ENCODE measurements at regions not wholly inside any gene's neighbourhood (a gene's known extent, or its start where the extent isn't known, plus 50 kb on each side); places are given as distances from the start of the nearest gene placed in this dataset.
"Not testable (repeated sequence)": the region's sequence is repeated elsewhere in the genome, so short reads cannot be mapped to it uniquely, and the experiment has no call there.

DNA sequence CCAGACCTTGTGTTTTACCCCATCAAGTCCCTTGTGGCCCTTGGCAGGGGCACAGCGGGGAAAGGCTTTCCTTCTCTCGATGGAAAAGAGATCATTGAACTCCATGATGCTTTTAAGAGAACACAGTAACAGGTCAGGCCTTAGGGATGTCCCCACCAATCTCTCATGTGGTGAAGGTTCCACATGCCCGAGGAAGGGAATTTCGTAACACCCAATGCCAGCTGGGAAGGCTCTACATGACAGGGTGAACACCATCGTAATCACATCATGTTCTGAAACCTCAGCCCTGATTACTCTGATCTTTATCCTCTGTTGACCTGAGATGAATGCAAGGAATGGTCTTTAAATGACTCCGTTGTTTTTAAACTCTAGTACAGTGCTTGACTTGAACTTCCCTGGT lies 105.5 kb upstream of the SPAG17 start:
- DNase-seq: no peak

GRCh38 chr1:118290046-118290445 lies 105.0 kb upstream of the SPAG17 start:
- peak; percentile 33 for DNase-seq

GRCh38 chr1:118280656-118281055 lies 95.6 kb upstream of the SPAG17 start:
- DNase-seq: not testable (repeated sequence)

DNA sequence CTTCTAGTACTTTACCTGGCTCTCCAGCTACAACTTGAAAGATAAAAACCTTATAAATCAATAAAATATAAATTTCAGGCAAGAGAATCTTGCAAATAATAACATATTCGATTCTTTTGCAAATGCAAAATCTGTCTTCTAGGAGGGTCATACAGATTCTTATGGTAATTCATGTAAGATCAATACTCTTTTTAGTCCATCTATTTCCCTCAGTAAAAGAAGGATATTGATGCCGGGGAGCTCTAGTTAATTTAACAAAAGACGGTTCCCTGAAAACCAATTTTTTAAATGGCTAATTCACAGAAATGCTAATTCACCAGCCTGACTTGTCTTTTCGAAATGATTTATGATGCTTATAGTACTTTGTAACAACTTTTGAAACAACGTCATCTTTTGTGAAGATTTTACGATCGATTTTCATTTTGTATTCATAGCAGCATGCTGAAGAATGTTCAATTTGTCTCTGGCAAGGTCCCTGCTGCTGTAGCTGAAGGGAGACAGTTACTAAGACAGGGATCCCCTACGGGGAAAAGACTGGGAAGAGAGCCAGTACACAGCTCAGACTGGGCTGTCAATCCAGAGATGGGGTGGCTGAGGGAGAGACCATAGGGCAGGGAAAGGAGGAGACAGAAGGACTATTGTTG lies 90.6 kb upstream of the SPAG17 start:
- DNase-seq: no peak

GRCh38 chr1:118272884-118273283 lies 87.9 kb upstream of the SPAG17 start:
- DNase-seq: no peak

DNA sequence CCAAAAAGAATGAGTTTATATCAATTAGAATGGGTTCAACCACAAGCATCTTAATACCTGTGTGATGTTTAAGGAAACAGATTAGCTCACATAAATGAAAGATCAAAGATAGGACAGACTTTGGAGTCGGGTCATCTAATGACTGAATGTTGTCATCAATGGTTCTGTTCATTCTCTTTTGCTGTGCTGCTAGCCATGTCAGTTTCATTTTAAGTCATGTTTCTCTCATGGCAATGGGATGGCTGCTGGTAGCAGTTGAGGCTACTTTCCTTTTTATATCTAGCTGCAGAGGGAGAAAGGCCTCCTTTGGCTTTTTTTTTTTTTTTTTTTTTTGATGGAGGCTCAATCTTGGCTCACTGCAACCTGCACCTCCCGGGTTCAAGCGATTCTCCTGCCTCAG lies 86.9 kb upstream of the SPAG17 start:
- no peak for DNase-seq

DNA sequence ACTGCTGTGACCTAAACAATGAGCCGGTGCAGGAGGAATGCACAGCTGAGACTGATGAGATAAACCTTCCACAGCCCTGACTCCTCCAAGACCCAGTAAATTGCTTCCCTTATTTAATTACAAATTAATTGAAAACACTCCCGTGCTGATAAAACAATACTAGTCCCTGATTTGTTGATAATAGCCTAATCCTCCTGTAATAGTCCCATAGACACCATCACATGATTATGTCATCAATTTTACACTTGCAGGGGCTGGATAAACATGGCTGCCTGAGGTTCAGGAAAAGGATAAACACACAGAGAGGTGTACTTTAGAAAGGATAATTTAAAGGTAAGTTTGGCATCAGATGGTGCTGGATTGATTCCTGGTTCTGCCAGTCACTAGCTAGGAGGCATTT lies 84.6 kb upstream of the SPAG17 start:
- DNase-seq: no peak

- DNase-seq: no peak
These were observed 81.4 kb upstream of the SPAG17 start for GRCh38 chr1:118266436-118266835.

DNA sequence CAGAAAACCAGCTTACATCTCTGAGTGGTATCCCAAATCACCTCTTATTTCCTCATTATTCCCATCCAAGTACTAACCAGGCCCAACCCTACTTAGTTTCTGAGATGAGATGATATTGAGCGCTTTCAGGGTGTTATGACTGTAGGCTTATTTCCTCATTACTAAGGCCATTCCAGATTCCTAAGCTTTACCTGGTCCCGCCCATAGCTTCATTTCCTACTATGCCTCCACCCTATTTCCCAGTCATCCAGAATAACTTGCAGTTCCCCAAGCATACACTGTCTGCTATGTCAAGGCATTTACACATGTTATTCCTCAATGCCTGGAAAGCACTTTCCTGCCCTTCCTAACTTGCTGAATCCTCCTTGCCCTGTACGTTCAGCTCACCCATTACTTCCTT lies 79.3 kb upstream of the SPAG17 start:
- no peak for DNase-seq

GRCh38 chr1:118262865-118263264 lies 77.8 kb upstream of the SPAG17 start:
- DNase-seq: peak; percentile 51

GRCh38 chr1:118258975-118259374 lies 73.9 kb upstream of the SPAG17 start:
- DNase-seq: no peak

GRCh38 chr1:118257946-118258345 lies 72.9 kb upstream of the SPAG17 start:
- no peak for DNase-seq

DNA sequence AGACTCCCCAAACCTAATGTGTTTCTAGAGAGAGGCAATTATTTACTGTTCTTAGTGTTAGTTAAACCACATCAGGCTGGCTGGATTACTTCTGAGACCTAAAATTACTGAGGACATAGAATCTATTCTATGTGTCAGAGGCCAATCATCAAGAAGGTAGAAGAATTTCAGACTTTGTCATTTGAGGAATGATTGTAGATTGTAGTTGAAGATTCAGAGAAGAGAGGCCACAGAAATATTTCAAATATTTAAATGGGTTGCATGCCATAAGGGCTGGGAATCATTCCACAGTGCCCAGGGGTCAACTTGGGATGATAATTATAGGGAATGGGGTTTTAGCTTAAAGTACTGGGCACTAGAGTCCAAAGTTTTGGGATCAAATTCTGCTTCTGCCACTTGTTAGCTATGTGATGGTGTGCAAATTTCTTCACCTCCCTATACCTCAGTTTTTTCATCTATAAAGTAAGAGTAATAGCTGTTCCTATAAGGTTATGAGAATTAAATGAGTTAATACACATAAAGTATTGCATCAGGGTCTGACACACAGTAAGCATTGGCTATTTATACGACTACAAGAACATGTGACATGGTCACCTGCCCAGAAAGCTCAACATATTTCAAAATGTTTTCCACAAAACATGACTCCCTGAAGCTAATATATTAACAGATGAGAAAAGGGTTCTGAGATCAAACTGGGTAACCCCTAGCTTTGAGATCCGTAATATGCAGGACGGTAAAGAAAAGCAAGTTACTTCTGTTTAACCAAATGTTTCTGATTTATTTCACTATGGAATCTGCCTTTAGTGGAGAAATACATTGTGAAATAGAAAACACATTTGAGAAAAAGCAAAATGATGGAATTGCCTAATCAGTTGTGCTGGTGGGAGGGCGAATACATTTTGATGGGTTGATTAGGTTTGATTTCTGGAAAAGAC lies 69.7 kb upstream of the SPAG17 start:
- no peak for DNase-seq

DNA sequence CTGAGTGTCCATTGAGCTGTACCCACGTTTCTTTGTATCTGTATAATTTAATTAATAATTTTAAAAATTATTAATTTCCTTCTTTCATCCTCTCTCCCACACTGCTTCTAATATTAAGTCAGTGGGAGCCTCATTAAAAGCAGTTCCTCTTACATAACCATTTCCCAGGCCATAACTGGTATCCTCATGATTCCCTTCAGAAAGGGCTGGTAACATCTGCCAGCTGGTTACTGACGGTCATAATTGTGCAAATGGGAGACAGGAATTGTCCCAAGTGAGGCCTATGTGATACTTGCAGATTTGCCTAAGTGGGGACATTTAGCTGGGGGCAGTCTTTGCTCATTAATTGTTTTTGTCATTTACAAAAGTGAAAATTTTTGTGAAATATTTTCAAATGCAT lies 69.0 kb upstream of the SPAG17 start:
- no peak for DNase-seq

DNA sequence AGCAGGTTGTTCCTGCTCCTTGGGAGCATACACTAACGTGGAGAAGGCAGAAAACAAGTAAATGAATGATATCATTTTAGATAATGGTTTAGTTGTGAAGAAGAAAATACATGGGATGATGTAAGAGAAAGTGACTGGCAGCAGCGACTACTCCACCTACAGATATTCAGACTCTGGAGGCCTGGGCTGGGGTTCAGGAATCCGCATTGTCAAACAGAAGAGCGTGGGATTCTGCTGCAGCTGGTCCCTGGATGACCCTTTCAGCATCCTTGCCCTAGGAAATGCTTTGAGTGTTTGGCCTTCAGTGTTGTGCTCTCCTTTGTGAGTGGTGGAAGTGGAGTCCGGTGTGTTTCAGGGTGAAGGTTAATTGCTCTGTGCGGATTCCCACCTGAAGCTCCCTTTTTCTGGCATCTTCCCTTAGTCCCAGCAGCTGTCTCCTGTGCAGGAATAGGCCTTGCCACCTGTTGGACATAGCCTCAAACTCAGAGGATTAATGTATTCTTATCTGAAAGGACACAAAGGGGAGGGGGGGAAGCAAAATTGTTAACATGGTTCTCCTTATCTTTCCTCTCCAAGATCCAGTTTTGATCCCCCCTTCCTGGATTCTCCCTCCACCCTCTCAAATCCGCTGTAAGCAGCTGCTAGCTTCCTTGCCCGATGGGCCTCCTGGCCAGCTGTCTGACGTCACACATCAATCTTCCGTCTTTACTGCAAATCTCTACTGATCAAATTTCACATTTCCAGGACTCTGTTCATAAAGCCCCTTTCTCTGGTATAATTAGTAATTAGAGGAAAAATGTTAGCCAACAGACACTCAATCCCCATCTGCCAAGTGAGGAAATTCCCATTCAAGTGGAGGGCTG lies 68.3 kb upstream of the SPAG17 start:
- no peak for DNase-seq

DNA sequence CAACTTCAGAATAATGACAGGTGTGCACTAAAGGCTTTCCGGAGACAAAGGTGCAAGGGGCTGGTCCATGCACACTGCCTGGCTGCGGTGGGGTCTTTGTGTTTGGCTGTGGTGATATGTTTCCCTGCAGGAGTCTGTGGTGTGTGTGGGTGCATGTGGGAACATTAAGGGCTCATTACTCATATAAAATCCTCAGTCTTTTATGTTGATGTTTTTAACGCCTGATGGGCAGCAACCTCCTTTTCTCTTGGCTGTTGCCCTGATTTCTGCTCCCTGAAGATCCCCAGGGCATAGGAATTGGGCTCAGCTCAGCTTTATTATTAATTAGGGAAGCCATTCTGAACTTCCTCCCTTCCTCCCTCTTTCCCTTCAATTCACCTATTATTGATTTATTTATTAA lies 67.6 kb upstream of the SPAG17 start:
- no peak for DNase-seq

DNA sequence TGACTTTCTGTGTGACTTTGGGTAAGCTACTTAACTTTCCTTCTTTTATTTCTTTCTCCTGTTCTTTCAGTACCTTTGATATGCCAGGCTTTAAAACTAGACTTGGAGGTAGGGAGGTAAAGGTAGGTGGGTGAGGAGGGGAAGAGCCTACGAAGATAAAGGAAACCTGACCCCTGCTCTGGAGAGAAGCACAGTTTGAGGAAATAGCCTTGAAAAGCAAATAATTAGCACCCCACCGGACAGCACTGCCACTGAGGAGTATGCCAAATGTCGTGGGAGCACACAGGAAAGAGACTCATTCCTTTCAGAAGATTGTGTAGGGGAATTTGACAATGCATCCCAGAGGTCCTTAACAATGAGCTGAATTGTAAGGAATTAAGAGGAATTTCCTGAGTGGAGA lies 65.2 kb upstream of the SPAG17 start:
- DNase-seq: no peak

DNA sequence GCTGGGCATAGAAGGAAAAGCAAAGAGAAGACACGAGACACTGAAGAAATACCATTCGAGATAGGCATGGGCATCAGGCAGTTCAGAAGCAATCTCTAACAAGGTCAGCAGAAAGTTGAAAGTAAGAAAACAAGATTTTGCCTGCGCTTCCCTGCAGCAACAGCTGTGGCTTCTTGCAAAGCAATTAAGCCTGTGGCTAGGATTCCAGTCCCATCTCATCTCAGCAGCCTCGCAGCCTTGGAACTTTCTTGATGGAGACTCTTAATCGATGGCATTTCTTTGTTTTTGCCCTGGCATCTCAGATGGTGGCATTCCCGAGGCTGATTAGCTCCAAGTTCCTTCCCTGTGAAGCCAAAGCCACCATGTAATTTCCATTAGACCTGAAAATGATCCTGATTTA lies 64.6 kb upstream of the SPAG17 start:
- no peak for DNase-seq

GRCh38 chr1:118247593-118247992 lies 62.6 kb upstream of the SPAG17 start:
- no peak for DNase-seq

DNA sequence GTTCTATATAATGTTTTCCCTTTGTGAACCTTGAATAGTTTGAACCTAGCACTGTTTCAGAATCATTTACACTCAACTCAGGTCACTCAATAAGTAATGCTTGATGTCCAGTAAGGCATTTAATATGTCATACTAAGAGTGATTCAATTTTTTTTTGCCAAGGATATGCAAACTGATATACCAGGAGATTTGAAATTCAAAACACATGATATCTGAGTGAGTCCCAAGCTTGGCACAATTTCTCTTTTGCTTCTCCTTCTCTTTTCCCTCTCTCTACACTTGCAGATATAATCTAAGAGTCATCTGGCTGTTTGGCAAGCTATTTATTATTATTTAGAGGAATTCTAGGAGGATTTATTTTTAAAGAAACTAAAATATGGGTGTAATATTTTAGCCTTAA lies 61.6 kb upstream of the SPAG17 start:
- DNase-seq: no peak

DNA sequence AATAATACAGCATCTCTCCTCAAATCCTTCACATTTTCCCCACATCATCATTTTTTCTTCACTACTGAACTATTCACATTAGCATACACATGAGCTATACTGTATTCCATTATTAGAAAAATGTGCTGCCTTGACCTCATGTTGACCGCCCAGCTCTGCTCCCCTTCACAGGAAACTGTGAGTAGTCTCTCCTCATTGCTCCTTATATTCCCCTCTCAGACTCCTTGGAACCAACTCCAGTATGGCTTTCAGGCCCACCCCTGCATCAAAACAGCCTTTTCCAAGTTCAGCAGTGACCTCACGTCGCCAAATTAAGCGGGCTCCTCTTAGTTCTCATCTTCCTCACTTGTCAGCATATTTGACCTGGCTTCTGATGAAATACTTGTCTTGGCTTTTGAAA lies 59.2 kb upstream of the SPAG17 start:
- DNase-seq: peak; percentile 41

GRCh38 chr1:118243269-118243668 lies 58.2 kb upstream of the SPAG17 start:
- DNase-seq: no peak
